CD4-positive, CD25-positive, alpha-beta regulatory T cell (primary cell): ENCODE measurements at regions not wholly inside any gene's neighbourhood (a gene's known extent, or its start where the extent isn't known, plus 50 kb on each side); places are given as distances from the start of the nearest gene placed in this dataset.

ENCODE experiments used
- ATAC-seq, 2 donors: fragments of 150-1000 bp; cut with Tn5 transposase; one replicate each; pipeline ENCODE4 v1.10.0; 2021; ENCODE audit warnings: low read depth in 2 of 2, moderate number of reproducible peaks in 2 of 2, moderate library complexity in 1 of 2
- DNase-seq, 3 donors: peaks; one replicate each; pipeline versions ENCODE4 v3.0.0 to v3.0.0-alpha.2; 2012 to 2022; ENCODE audit warnings: mixed read lengths in 1 of 3
- H3K27ac ChIP-seq: one replicate; pipeline ENCODE4 v1.7.0; 2013; ENCODE audit warnings: mild to moderate bottlenecking, low read length; ENCODE audit not compliant: insufficient read depth, poor library complexity, severe bottlenecking
- H3K27me3 ChIP-seq: one replicate; pipeline ENCODE4 v1.7.0; 2013; ENCODE audit warnings: low read length; ENCODE audit not compliant: control insufficient read depth, insufficient read depth
- H3K36me3 ChIP-seq: one replicate; pipeline ENCODE4 v1.7.0; 2013; ENCODE audit warnings: mild to moderate bottlenecking, low read length, moderate library complexity; ENCODE audit not compliant: control insufficient read depth, insufficient read depth
- H3K4me1 ChIP-seq: 2 replicates; pipeline ENCODE4 v1.7.0; 2013; ENCODE audit warnings: mild to moderate bottlenecking, low read length; ENCODE audit not compliant: insufficient read depth, control insufficient read depth, poor library complexity, severe bottlenecking
- H3K4me3 ChIP-seq: one replicate; pipeline ENCODE4 v1.7.0; 2013; ENCODE audit warnings: low read depth, mild to moderate bottlenecking, low read length, moderate library complexity
- H3K9me3 ChIP-seq, 2 experiments: 1 replicate in 1 of 2; 2 replicates in 1 of 2; pipeline ENCODE4 v1.7.0; 2013; ENCODE audit warnings: low read length in 2 of 2, mild to moderate bottlenecking in 1 of 2, moderate library complexity in 1 of 2; ENCODE audit not compliant: control insufficient read depth in 2 of 2
- H3K27ac Mint-ChIP-seq, 3 donors: one replicate each; pipeline ENCODE4 v1.8.0; 2020 to 2022; ENCODE audit warnings: mild to moderate bottlenecking in 3 of 3, mixed read lengths in 3 of 3, moderate library complexity in 2 of 3
- H3K27me3 Mint-ChIP-seq: one replicate; pipeline ENCODE4 v1.8.0; 2022; ENCODE audit warnings: mild to moderate bottlenecking, mixed read lengths
- H3K36me3 Mint-ChIP-seq: one replicate; pipeline ENCODE4 v1.8.0; 2020; ENCODE audit warnings: mixed read lengths
- H3K4me1 Mint-ChIP-seq, 4 donors: one replicate each; pipeline ENCODE4 v1.8.0; 2020 to 2022; ENCODE audit warnings: mixed read lengths in 4 of 4, mild to moderate bottlenecking in 1 of 4
- H3K4me3 Mint-ChIP-seq, 4 donors: one replicate each; pipeline ENCODE4 v1.8.0; 2020 to 2022; ENCODE audit warnings: mild to moderate bottlenecking in 4 of 4, mixed read lengths in 4 of 4, moderate library complexity in 3 of 4
- H3K9me3 Mint-ChIP-seq, 7 donors: one replicate each; pipeline ENCODE4 v1.8.0; 2020 to 2022; ENCODE audit warnings: mixed read lengths in 7 of 7, mild to moderate bottlenecking in 3 of 7, moderate library complexity in 2 of 7

GRCh38 chr5:87147441-87147840, 120.2 kb upstream of the RASA1 start:
- H3K36me3 Mint-ChIP-seq = no peaks in the 10 kb centered on the region
- no peaks in the 10 kb centered on the region for H3K27me3 Mint-ChIP-seq
- Histone ChIP-seq H3K4me1 (no peaks in the 10 kb centered on the region), H3K9me3 (no peaks in the 10 kb centered on the region), H3K27me3 (no peaks in the 10 kb centered on the region), H3K4me3 (no peak overlapping the region), H3K36me3 (no peaks in the 10 kb centered on the region), H3K27ac (no peak overlapping the region)
- H3K4me1 Mint-ChIP-seq = peaks cover 0 to 6% (median 4%) of the 10 kb centered on the region in 4 donors
- no peak for DNase-seq
- H3K27ac Mint-ChIP-seq = no peak overlapping the region
- no peak for ATAC-seq
- H3K4me3 Mint-ChIP-seq = no peak overlapping the region
- H3K9me3 Mint-ChIP-seq = peaks cover 0 to 4% (median 0%) of the 10 kb centered on the region in 7 donors

DNA sequence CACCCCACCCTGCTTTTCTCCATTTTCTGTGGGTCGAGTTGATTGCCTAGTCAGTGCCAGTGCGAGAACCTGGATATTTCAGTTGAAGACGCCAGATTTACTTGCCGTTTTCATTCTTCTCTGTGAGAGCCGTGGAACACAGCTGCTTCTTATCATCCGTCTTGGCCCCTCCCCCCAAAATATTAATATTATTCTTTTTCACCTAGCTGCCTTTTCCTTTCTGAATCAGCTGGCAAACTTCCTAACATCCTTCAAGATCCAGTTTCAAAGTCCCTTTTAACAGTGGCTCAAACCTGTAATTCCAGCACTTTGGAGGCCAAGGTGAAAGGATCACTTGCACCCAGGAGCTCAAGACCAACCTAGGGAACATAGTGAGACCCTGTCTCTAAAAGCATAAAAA, 117.1 kb upstream of the RASA1 start:
- H3K4me1 Mint-ChIP-seq = peaks cover 2 to 6% (median 5%) of the 10 kb centered on the region in 4 donors
- H3K36me3 ChIP-seq = no peaks in the 10 kb centered on the region
- H3K27ac Mint-ChIP-seq = no peak overlapping the region
- peak overlapping the region in 1 of 4 donors; percentile 30 for H3K4me3 Mint-ChIP-seq
- DNase-seq (no peak), ATAC-seq (no peak)
- no peaks in the 10 kb centered on the region for H3K9me3 ChIP-seq
- no peaks in the 10 kb centered on the region for H3K4me1 ChIP-seq
- no peak overlapping the region for H3K4me3 ChIP-seq
- H3K27ac ChIP-seq = no peak overlapping the region
- no peaks in the 10 kb centered on the region for H3K27me3 ChIP-seq
- peaks cover 0 to 4% (median 0%) of the 10 kb centered on the region in 7 donors for H3K9me3 Mint-ChIP-seq
- H3K36me3 Mint-ChIP-seq = no peaks in the 10 kb centered on the region
- H3K27me3 Mint-ChIP-seq = no peaks in the 10 kb centered on the region

DNA sequence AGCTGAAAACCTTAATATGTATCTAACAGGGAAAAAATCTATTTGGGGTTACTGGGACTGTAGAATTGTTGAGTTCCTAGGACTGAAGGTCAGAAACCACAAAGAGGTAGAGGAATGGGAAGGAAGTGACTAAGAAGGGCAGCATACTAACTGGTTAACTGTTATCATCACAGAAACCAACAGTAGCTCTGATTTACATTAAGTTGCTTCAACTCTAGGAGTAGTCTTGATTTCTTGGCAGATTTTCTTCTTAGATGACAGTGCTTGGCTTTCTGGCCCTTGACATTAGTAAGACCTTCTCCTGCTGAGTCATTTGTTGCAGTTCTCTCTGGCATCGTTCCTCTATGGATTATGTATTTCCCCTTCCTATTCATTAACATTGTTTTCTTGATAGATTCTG, 116.1 kb upstream of the RASA1 start:
- peak overlapping the region in 1 of 3 donors; percentile 1 for H3K27ac Mint-ChIP-seq
- no peaks in the 10 kb centered on the region for H3K27me3 Mint-ChIP-seq
- peaks cover 4 to 6% (median 5%) of the 10 kb centered on the region in 4 donors for H3K4me1 Mint-ChIP-seq
- ATAC-seq = no peak
- H3K27me3 ChIP-seq = no peaks in the 10 kb centered on the region
- H3K36me3 ChIP-seq = no peaks in the 10 kb centered on the region
- H3K36me3 Mint-ChIP-seq = no peaks in the 10 kb centered on the region
- peak in 1 of 3 donors; percentile 20 for DNase-seq
- H3K4me3 ChIP-seq = no peak overlapping the region
- no peaks in the 10 kb centered on the region for H3K4me1 ChIP-seq
- no peaks in the 10 kb centered on the region for H3K9me3 ChIP-seq
- peaks cover 0 to 4% (median 0%) of the 10 kb centered on the region in 7 donors for H3K9me3 Mint-ChIP-seq
- H3K27ac ChIP-seq = no peak overlapping the region
- no peak overlapping the region for H3K4me3 Mint-ChIP-seq

- Mint-ChIP-seq H3K4me1 (peaks cover 4 to 6% (median 5%) of the 10 kb centered on the region in 4 donors), H3K27me3 (peaks cover 4% of the 10 kb centered on the region), H3K9me3 (peaks cover 0 to 4% (median 0%) of the 10 kb centered on the region in 7 donors), H3K36me3 (no peaks in the 10 kb centered on the region), H3K4me3 (no peak overlapping the region), H3K27ac (no peak overlapping the region)
- no peak overlapping the region for H3K4me3 ChIP-seq
- H3K36me3 ChIP-seq = no peaks in the 10 kb centered on the region
- no peak for DNase-seq
- H3K27me3 ChIP-seq = no peaks in the 10 kb centered on the region
- H3K4me1 ChIP-seq = no peaks in the 10 kb centered on the region
- H3K9me3 ChIP-seq = no peaks in the 10 kb centered on the region
- no peak overlapping the region for H3K27ac ChIP-seq
- no peak for ATAC-seq
These were observed 114.8 kb upstream of the RASA1 start for GRCh38 chr5:87152886-87153285.

GRCh38 chr5:87154191-87154590, 113.5 kb upstream of the RASA1 start:
- Mint-ChIP-seq H3K4me3 (no peak overlapping the region), H3K9me3 (no peaks in the 10 kb centered on the region), H3K27ac (no peak overlapping the region), H3K27me3 (peaks cover 4% of the 10 kb centered on the region), H3K4me1 (peaks cover 4 to 6% (median 5%) of the 10 kb centered on the region in 4 donors), H3K36me3 (no peaks in the 10 kb centered on the region)
- no peaks in the 10 kb centered on the region for H3K4me1 ChIP-seq
- no peaks in the 10 kb centered on the region for H3K27me3 ChIP-seq
- no peaks in the 10 kb centered on the region for H3K36me3 ChIP-seq
- no peaks in the 10 kb centered on the region for H3K9me3 ChIP-seq
- no peak overlapping the region for H3K27ac ChIP-seq
- H3K4me3 ChIP-seq = no peak overlapping the region
- DNase-seq (no peak), ATAC-seq (no peak)

GRCh38 chr5:87155106-87155505, 112.6 kb upstream of the RASA1 start:
- Mint-ChIP-seq H3K27ac (no peak overlapping the region), H3K9me3 (no peaks in the 10 kb centered on the region), H3K36me3 (no peaks in the 10 kb centered on the region), H3K27me3 (peaks cover 4% of the 10 kb centered on the region), H3K4me3 (no peak overlapping the region), H3K4me1 (peaks cover 4 to 6% (median 5%) of the 10 kb centered on the region in 4 donors)
- H3K4me3 ChIP-seq = no peak overlapping the region
- no peak overlapping the region for H3K27ac ChIP-seq
- no peaks in the 10 kb centered on the region for H3K27me3 ChIP-seq
- ATAC-seq (no peak), DNase-seq (no peak)
- H3K9me3 ChIP-seq = no peaks in the 10 kb centered on the region
- H3K36me3 ChIP-seq = no peaks in the 10 kb centered on the region
- no peaks in the 10 kb centered on the region for H3K4me1 ChIP-seq

- Mint-ChIP-seq H3K36me3 (no peaks in the 10 kb centered on the region), H3K27me3 (peaks cover 8% of the 10 kb centered on the region), H3K4me3 (no peak overlapping the region), H3K4me1 (peaks cover under 1 to 4% (median 3%) of the 10 kb centered on the region in 4 donors), H3K9me3 (peaks cover 0 to 2% (median 0%) of the 10 kb centered on the region in 7 donors), H3K27ac (no peak overlapping the region)
- DNase-seq = no peak
- Histone ChIP-seq H3K4me1 (no peaks in the 10 kb centered on the region), H3K36me3 (no peaks in the 10 kb centered on the region), H3K9me3 (no peaks in the 10 kb centered on the region), H3K27ac (no peak overlapping the region), H3K27me3 (no peaks in the 10 kb centered on the region), H3K4me3 (no peak overlapping the region)
- no peak for ATAC-seq
These were observed 111.1 kb upstream of the RASA1 start for GRCh38 chr5:87156631-87157030.

GRCh38 chr5:87164409-87164808, 103.3 kb upstream of the RASA1 start:
- peaks cover 0 to 7% (median 0%) of the 10 kb centered on the region in 4 donors for H3K4me1 Mint-ChIP-seq
- H3K9me3 ChIP-seq = no peaks in the 10 kb centered on the region
- H3K4me3 Mint-ChIP-seq = no peak overlapping the region
- H3K27me3 ChIP-seq = no peaks in the 10 kb centered on the region
- no peaks in the 10 kb centered on the region for H3K36me3 ChIP-seq
- H3K4me1 ChIP-seq = no peaks in the 10 kb centered on the region
- H3K27me3 Mint-ChIP-seq = peaks cover 5% of the 10 kb centered on the region
- ATAC-seq (no peak), DNase-seq (no peak)
- no peaks in the 10 kb centered on the region for H3K36me3 Mint-ChIP-seq
- peaks cover 0 to 2% (median 0%) of the 10 kb centered on the region in 7 donors for H3K9me3 Mint-ChIP-seq
- H3K27ac ChIP-seq = no peak overlapping the region
- peak overlapping the region in 1 of 3 donors; percentile 14 for H3K27ac Mint-ChIP-seq
- no peak overlapping the region for H3K4me3 ChIP-seq
